Stomach smooth muscle (tissue), 2 donors: ENCODE measurements at regions not wholly inside any gene's neighbourhood (a gene's known extent, or its start where the extent isn't known, plus 50 kb on each side); places are given as distances from the start of the nearest gene placed in this dataset.
"Not testable (repeated sequence)": the region's sequence is repeated elsewhere in the genome, so short reads cannot be mapped to it uniquely, and the experiment has no call there.

ENCODE experiments used
- H3K27ac ChIP-seq: one replicate; pipeline ENCODE4 v1.7.0; 2013; ENCODE audit warnings: mild to moderate bottlenecking, low read length, inconsistent platforms
- H3K27me3 ChIP-seq, 2 donors: one replicate each; pipeline ENCODE4 v1.7.0; 2013; ENCODE audit warnings: low read length in 2 of 2; ENCODE audit not compliant: insufficient read depth in 2 of 2, control insufficient read depth in 1 of 2
- H3K36me3 ChIP-seq, 2 donors: one replicate each; pipeline ENCODE4 v1.7.0; 2013; ENCODE audit warnings: low read length in 2 of 2; ENCODE audit not compliant: control insufficient read depth in 2 of 2, insufficient read depth in 2 of 2
- H3K4me1 ChIP-seq: one replicate; pipeline ENCODE4 v1.7.0; 2013; ENCODE audit warnings: low read length; ENCODE audit not compliant: control insufficient read depth, insufficient read depth
- H3K4me3 ChIP-seq, 2 donors: one replicate each; pipeline ENCODE4 v1.7.0; 2013; ENCODE audit warnings: low read length in 2 of 2
- H3K9ac ChIP-seq, 2 donors: one replicate each; pipeline ENCODE4 v1.7.0; 2013; ENCODE audit warnings: low read length in 2 of 2, mild to moderate bottlenecking in 1 of 2
- H3K9me3 ChIP-seq, 2 donors: one replicate each; pipeline ENCODE4 v1.7.0; 2013; ENCODE audit warnings: low read length in 2 of 2; ENCODE audit not compliant: control insufficient read depth in 2 of 2
- donor health status: healthy.
- donor health status: Pancreatic carcinoma.

- not testable (repeated sequence) for H3K27me3 ChIP-seq, H3K9me3 ChIP-seq, H3K4me3 ChIP-seq, H3K36me3 ChIP-seq, H3K9ac ChIP-seq, H3K27ac ChIP-seq, H3K4me1 ChIP-seq
Measured at GRCh38 chr12:127608359-127608758, 658.6 kb upstream of the TMEM132C start.

- Histone ChIP-seq H3K4me3 (no peak overlapping the region), H3K9me3 (no peaks in the 10 kb centered on the region), H3K36me3 (no peaks in the 10 kb centered on the region), H3K27me3 (peaks cover 0 to 3% of the 10 kb centered on the region in 2 donors), H3K27ac (no peak overlapping the region), H3K9ac (no peak overlapping the region), H3K4me1 (no peaks in the 10 kb centered on the region)
Measured at GRCh38 chr12:127613056-127613455, 653.9 kb upstream of the TMEM132C start.

DNA sequence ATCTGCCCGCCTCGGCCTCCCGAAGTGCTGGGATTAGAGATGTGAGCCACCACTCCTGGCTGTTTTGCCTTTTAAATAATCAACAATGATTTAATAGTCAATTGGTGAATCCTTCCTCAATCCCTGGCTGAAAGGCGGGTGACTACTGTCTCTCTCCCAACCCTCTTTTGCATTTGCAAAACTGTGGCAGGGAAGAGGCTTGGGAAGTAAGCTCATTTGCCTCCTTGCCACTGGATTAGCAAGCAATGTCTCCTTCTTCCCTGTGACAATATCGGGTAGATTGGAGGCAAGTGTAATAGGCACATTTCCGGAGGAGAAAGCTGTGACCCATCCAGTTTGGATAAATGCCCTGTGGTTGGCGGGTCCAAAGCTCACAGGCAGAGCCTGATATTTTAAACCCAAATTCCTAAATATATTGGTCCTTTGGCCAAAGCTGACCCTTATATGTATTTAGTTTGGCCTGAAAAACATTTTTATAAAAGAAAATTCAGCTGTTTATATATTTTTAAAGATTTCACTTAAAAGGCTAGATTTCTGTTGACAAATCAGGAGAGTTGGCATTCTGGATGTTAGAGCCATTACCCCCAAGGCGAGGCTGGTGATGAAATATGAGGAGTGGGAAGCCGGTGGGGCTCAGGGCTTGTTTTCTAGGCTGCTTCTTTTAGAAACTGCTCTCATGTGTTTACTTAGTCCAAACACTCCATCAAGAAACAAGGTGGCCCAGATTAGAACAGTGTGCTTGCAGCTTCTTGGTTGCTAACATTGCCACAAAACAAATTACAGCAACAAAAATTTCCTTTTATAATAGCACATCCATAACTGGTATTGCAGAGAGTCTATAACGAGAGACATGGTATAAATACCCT lies 646.9 kb upstream of the TMEM132C start:
- Histone ChIP-seq H3K4me1 (peaks cover 2% of the 10 kb centered on the region), H3K9me3 (no peaks in the 10 kb centered on the region), H3K27ac (no peak overlapping the region), H3K9ac (no peak overlapping the region), H3K27me3 (no peaks in the 10 kb centered on the region), H3K4me3 (no peak overlapping the region), H3K36me3 (no peaks in the 10 kb centered on the region)

DNA sequence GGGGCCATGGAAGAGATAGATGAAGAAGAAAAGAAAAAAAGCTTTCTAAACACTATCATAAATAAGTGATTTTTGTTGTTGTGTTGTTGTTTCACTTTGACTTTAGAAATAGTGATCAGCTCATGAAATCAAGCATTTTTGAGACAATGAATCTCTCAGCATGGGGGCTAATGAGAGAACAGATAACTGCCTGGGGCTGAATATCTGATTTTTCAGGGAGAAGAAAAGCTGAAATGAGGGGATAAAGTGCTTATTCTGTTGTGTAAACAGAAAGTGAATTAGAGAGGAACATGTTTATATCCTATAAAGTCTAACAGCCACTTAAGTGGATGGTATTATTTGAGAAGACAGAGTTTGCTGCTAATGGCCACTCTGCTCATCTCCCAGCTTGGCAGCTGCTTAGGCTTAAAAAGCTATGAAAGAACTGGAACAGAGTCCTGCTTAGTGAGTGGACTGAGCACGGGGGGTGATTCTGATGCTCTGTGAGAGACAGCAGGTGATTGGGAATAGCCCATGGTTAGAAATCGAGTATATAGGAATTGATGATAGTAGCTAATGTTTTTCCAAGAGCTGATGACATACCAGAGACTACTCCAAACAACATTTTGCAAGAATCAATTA lies 646.1 kb upstream of the TMEM132C start:
- Histone ChIP-seq H3K36me3 (no peaks in the 10 kb centered on the region), H3K27me3 (no peaks in the 10 kb centered on the region), H3K9ac (no peak overlapping the region), H3K4me1 (peaks cover 2% of the 10 kb centered on the region), H3K27ac (no peak overlapping the region), H3K9me3 (no peaks in the 10 kb centered on the region), H3K4me3 (no peak overlapping the region)

- no peaks in the 10 kb centered on the region for H3K36me3 ChIP-seq
- no peak overlapping the region for H3K27ac ChIP-seq
- no peaks in the 10 kb centered on the region for H3K27me3 ChIP-seq
- no peaks in the 10 kb centered on the region for H3K9me3 ChIP-seq
- peaks cover 2% of the 10 kb centered on the region for H3K4me1 ChIP-seq
- H3K9ac ChIP-seq: no peak overlapping the region
- H3K4me3 ChIP-seq: no peak overlapping the region
Measured at GRCh38 chr12:127621366-127621765, 645.6 kb upstream of the TMEM132C start.

DNA sequence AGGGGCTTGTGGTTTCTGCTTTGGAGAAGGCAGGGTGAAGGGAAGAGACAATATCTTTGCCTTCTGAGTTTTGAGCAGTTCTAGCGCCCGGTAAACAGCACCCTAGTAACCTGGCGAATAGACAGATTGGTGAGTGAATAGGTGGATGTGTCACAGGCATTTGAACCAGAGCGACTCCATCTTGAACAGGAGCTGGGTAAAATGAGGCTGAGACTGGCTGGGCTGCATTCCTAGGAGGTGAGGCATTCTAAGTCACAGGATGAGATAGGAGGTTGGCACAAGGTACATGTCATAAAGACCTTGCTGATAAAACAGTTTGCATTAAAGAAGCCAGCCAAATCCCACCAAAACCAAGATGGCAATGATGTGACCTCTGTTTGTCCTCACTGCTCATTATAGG lies 643.6 kb upstream of the TMEM132C start:
- Histone ChIP-seq H3K27ac (no peak overlapping the region), H3K9ac (no peak overlapping the region), H3K4me3 (no peak overlapping the region), H3K36me3 (no peaks in the 10 kb centered on the region), H3K9me3 (no peaks in the 10 kb centered on the region), H3K27me3 (no peaks in the 10 kb centered on the region), H3K4me1 (peaks cover 2% of the 10 kb centered on the region)

- no peak overlapping the region for H3K27ac ChIP-seq
- no peaks in the 10 kb centered on the region for H3K27me3 ChIP-seq
- no peaks in the 10 kb centered on the region for H3K36me3 ChIP-seq
- no peaks in the 10 kb centered on the region for H3K9me3 ChIP-seq
- peaks cover 2% of the 10 kb centered on the region for H3K4me1 ChIP-seq
- H3K9ac ChIP-seq: no peak overlapping the region
- no peak overlapping the region for H3K4me3 ChIP-seq
Measured at GRCh38 chr12:127625176-127625771, 641.7 kb upstream of the TMEM132C start.

DNA sequence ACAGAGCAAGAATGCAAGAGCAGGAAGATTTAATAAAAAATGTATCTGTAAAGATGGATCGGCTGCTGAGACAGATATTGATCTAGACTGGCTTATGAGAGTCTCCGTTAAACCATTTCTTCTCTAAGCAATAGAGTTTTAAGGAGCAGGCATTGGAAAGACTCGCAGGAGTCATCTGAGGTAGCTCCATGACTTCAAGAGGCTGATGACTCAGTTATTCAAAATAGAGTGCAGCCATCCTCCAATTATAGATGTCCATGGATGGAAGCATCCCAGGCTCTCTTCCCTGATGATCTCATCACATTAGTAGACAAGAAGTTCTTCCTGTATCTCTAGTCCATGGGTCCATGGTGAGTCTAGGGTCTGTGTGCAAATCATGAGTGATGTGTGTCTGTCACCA lies 638.3 kb upstream of the TMEM132C start:
- Histone ChIP-seq H3K27me3 (no peaks in the 10 kb centered on the region), H3K27ac (no peak overlapping the region), H3K9me3 (no peaks in the 10 kb centered on the region), H3K9ac (no peak overlapping the region), H3K4me1 (no peaks in the 10 kb centered on the region), H3K36me3 (no peaks in the 10 kb centered on the region), H3K4me3 (no peak overlapping the region)

DNA sequence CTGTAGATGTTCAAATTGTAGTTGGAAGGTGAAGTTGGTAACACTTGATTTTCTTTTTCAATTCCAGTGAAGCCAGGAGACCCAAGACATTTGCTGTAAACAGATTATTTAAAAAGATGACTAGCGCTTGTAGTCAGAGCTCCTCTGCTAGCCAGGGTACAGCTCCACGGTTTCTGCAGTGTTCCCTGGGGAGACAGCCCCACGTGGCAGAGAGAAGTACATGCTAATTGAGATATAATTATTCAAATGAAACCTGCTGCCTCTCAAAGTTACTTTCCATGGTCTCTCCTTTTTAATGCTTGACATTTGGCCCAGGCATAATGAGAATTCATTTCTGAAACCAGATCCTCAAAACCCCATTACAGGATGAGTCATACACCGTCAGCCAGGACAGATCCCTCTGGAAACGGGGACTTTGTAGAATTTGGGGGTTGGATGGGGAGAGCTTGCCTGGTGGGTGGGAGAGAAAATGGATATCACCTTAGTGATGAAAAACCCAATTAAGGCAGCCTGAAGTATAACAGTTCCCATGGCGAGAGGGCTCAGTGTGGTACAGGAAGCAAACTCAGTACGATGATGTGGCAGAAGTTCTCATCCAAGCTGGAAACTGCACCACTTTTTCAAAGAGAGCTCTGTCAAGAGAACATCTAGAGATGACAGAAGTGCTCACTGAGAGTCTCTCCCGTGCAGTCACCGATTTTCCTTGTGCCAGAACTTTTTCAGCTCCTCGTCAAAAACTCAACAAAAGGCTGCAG lies 637.7 kb upstream of the TMEM132C start:
- H3K4me3 ChIP-seq: no peak overlapping the region
- no peaks in the 10 kb centered on the region for H3K4me1 ChIP-seq
- no peaks in the 10 kb centered on the region for H3K27me3 ChIP-seq
- no peak overlapping the region for H3K9ac ChIP-seq
- peaks cover 0 to under 1% of the 10 kb centered on the region in 2 donors for H3K9me3 ChIP-seq
- no peak overlapping the region for H3K27ac ChIP-seq
- no peaks in the 10 kb centered on the region for H3K36me3 ChIP-seq

- H3K4me1 ChIP-seq: no peaks in the 10 kb centered on the region
- H3K27ac ChIP-seq: no peak overlapping the region
- H3K9ac ChIP-seq: no peak overlapping the region
- H3K4me3 ChIP-seq: no peak overlapping the region
- H3K27me3 ChIP-seq: no peaks in the 10 kb centered on the region
- no peaks in the 10 kb centered on the region for H3K36me3 ChIP-seq
- peaks cover 0 to 6% of the 10 kb centered on the region in 2 donors for H3K9me3 ChIP-seq
Measured at GRCh38 chr12:127632461-127632860, 634.5 kb upstream of the TMEM132C start.
